ENCODE measurements at regions not wholly inside any gene's neighbourhood (a gene's known extent, or its start where the extent isn't known, plus 50 kb on each side); places are given as distances from the start of the nearest gene placed in this dataset.

GRCh38 chr6:138000941-138001340 lies 106.3 kb downstream of the PERP start:
- no peak for DNase-seq (ENCODE audit: low read depth in 1 of 2, low spot score in 1 of 2)
- TF ChIP-seq JUND (IDR thresholded peaks at IDR 0.05; ENCODE audit: low read depth): no peak
- in situ Hi-C loops (cut with HindIII; ENCODE audit: low pct_unique_long_range_greater_than_20kb, low sequenced_read_pairs): no loop called here

GRCh38 chr6:138001750-138002349 lies 105.4 kb downstream of the PERP start:
- DNase-seq (ENCODE audit: low read depth in 1 of 2, low spot score in 1 of 2): peak; percentile 17 to 62
- in situ Hi-C loops (cut with HindIII; ENCODE audit: low pct_unique_long_range_greater_than_20kb, low sequenced_read_pairs): no loop called here
- no peak for TF ChIP-seq JUND (IDR thresholded peaks at IDR 0.05; ENCODE audit: low read depth)

- in situ Hi-C loops (cut with HindIII; ENCODE audit: low pct_unique_long_range_greater_than_20kb, low sequenced_read_pairs): no loop called here
- TF ChIP-seq JUND (IDR thresholded peaks at IDR 0.05; ENCODE audit: low read depth): no peak
- peak; percentile 15 to 44 for DNase-seq (ENCODE audit: low read depth in 1 of 2, low spot score in 1 of 2)
Measured at GRCh38 chr6:138004430-138005287, 102.6 kb downstream of the PERP start.

- in situ Hi-C loops (cut with HindIII; ENCODE audit: low pct_unique_long_range_greater_than_20kb, low sequenced_read_pairs): no loop called here
- TF ChIP-seq JUND (IDR thresholded peaks at IDR 0.05; ENCODE audit: low read depth): no peak
- no peak for DNase-seq (ENCODE audit: low read depth in 1 of 2, low spot score in 1 of 2)
Measured at GRCh38 chr6:138005846-138006245, 101.4 kb downstream of the PERP start.

GRCh38 chr6:138007014-138007472 lies 100.2 kb downstream of the PERP start:
- in situ Hi-C loops (cut with HindIII; ENCODE audit: low pct_unique_long_range_greater_than_20kb, low sequenced_read_pairs): no loop called here
- no peak for TF ChIP-seq JUND (IDR thresholded peaks at IDR 0.05; ENCODE audit: low read depth)
- DNase-seq (ENCODE audit: low read depth in 1 of 2, low spot score in 1 of 2): peak in 1 of 2 experiments; percentile 32

- TF ChIP-seq JUND (IDR thresholded peaks at IDR 0.05; ENCODE audit: low read depth): no peak
- in situ Hi-C loops (cut with HindIII; ENCODE audit: low pct_unique_long_range_greater_than_20kb, low sequenced_read_pairs): no loop called here
- DNase-seq (ENCODE audit: low read depth in 1 of 2, low spot score in 1 of 2): no peak
Measured at GRCh38 chr6:138008791-138009190, 98.4 kb downstream of the PERP start.

GRCh38 chr6:138011413-138011812 lies 95.8 kb downstream of the PERP start:
- in situ Hi-C loops (cut with HindIII; ENCODE audit: low pct_unique_long_range_greater_than_20kb, low sequenced_read_pairs): no loop called here
- DNase-seq (ENCODE audit: low read depth in 1 of 2, low spot score in 1 of 2): no peak
- TF ChIP-seq JUND (IDR thresholded peaks at IDR 0.05; ENCODE audit: low read depth): no peak

- in situ Hi-C loops (cut with HindIII; ENCODE audit: low pct_unique_long_range_greater_than_20kb, low sequenced_read_pairs): no loop called here
- no peak for TF ChIP-seq JUND (IDR thresholded peaks at IDR 0.05; ENCODE audit: low read depth)
Measured at GRCh38 chr6:138012682-138013081, 94.5 kb downstream of the PERP start.

GRCh38 chr6:138013959-138014358 lies 93.3 kb downstream of the PERP start:
- no peak for DNase-seq (ENCODE audit: low read depth in 1 of 2, low spot score in 1 of 2)
- no peak for TF ChIP-seq JUND (IDR thresholded peaks at IDR 0.05; ENCODE audit: low read depth)
- in situ Hi-C loops (cut with HindIII; ENCODE audit: low pct_unique_long_range_greater_than_20kb, low sequenced_read_pairs): no loop called here

More at GRCh38 chr6:138012682-138013081, 94.5 kb downstream of the PERP start:
- peak in 1 of 2 experiments; percentile 15 for DNase-seq (ENCODE audit: low read depth in 1 of 2, low spot score in 1 of 2)

GRCh38 chr6:138017166-138017757 lies 90.0 kb downstream of the PERP start:
- TF ChIP-seq JUND (IDR thresholded peaks at IDR 0.05; ENCODE audit: low read depth): no peak
- in situ Hi-C loops (cut with HindIII; ENCODE audit: low pct_unique_long_range_greater_than_20kb, low sequenced_read_pairs): no loop called here
- DNase-seq (ENCODE audit: low read depth in 1 of 2, low spot score in 1 of 2): no peak

GRCh38 chr6:138018297-138018696 lies 88.9 kb downstream of the PERP start:
- TF ChIP-seq JUND (IDR thresholded peaks at IDR 0.05; ENCODE audit: low read depth): no peak
- no peak for DNase-seq (ENCODE audit: low read depth in 1 of 2, low spot score in 1 of 2)
- in situ Hi-C loops (cut with HindIII; ENCODE audit: low pct_unique_long_range_greater_than_20kb, low sequenced_read_pairs): no loop called here

- in situ Hi-C loops (cut with HindIII; ENCODE audit: low pct_unique_long_range_greater_than_20kb, low sequenced_read_pairs): no loop called here
- DNase-seq (ENCODE audit: low read depth in 1 of 2, low spot score in 1 of 2): no peak
- no peak for TF ChIP-seq JUND (IDR thresholded peaks at IDR 0.05; ENCODE audit: low read depth)
Measured at GRCh38 chr6:138025528-138025978, 81.7 kb downstream of the PERP start.

GRCh38 chr6:138026342-138026741 lies 80.9 kb downstream of the PERP start:
- in situ Hi-C loops (cut with HindIII; ENCODE audit: low pct_unique_long_range_greater_than_20kb, low sequenced_read_pairs): no loop called here
- DNase-seq (ENCODE audit: low read depth in 1 of 2, low spot score in 1 of 2): no peak
- TF ChIP-seq JUND (IDR thresholded peaks at IDR 0.05; ENCODE audit: low read depth): no peak
